ENCODE measurements at regions not wholly inside any gene's neighbourhood (a gene's known extent, or its start where the extent isn't known, plus 50 kb on each side); places are given as distances from the start of the nearest gene placed in this dataset.

DNA sequence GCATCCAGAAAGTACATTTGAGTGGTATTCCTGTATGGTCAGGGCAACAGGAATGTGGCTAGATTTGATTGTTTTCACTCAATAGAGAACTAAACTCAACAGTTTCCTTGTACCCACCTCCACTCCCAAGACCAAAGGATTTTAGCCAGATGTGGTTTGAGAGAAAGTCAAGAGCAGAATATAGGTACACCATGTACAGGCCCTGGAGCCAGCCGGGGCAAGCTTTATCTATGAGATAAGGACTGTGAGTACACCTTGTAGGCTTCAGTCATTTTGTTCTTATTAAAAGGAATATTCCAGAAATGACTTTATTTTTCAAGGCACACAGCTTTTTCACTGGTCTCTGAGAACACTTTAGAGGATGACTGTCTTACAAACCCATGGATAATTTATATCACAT, 192.4 kb upstream of the JUN start:
- no peak for ATAC-seq

DNA sequence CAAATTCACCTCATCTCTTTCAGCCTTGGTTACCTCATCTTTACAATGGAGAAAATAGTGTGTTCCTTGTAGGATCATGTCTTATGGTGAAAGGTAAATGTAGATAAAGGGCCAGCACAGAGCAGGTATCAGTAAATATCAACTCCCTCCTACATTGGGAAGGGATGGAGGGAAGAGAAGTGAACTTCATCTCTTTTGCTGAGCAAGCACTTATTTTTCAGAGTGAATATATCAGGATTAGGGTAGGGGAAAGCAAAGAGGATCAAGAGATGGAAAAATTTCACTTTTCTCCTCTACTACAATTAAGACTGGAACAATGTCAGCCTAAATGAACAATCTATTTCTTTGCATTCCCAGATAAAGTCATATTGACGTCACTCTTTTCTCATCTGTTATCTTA, 193.8 kb upstream of the JUN start:
- ATAC-seq: no peak

DNA sequence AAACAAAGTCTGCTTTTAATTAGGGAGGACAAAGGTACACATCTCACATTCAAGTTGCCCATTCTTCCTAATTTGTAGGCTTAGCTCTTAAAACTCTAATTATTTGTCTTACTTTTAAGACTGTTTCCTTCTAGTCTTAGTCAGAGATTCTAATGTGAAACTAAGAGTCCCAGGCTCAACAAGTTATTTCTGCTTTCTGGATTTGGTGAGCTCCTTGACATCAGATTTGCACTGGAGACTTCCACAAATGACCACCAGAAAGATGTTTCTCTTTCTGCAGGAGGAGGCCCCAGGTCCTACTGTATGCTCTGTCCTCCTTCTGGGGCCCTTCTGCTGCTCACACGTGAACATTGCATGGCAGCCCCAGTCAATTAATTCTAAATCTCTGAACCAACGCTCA, 194.2 kb upstream of the JUN start:
- no peak for ATAC-seq

DNA sequence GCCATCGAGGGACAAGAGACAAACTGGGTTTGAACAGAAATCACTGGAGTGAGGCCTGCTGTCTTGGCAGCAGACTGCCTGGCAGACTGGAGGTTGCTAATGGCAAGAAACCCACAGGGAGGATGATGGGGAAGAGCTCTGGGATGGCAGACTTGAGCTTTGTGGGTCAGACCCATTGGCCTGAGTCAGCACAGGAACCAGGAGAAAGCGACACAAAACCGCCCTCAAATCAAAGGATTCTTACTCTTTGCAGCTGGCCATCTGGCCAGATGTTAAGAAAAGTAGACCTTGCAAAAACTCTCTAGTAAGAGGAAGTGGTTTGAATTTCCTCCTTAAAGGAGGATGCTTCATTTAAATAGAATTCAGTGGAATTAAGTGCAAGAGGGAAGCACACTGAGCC, 195.2 kb upstream of the JUN start:
- ATAC-seq: no peak

DNA sequence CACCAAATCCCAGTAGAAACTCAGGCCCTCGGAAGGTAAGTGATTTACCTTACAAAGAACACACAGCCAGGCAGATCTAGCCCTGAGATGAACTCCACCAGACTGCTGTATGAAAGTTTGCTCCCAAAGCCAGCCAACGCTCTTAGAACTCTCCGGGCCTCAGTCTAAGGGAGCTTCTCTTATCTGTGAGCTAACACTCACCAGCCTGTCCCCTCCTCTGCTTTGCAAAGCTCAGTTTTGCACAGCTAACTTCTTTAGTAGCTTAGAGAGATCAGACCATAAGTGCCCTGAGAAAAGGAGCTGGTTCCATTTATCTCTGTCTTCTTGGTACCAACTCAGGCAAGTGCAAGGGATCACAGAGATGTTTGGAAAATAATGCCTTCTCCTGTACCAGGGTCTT, 195.8 kb upstream of the JUN start:
- no peak for ATAC-seq

DNA sequence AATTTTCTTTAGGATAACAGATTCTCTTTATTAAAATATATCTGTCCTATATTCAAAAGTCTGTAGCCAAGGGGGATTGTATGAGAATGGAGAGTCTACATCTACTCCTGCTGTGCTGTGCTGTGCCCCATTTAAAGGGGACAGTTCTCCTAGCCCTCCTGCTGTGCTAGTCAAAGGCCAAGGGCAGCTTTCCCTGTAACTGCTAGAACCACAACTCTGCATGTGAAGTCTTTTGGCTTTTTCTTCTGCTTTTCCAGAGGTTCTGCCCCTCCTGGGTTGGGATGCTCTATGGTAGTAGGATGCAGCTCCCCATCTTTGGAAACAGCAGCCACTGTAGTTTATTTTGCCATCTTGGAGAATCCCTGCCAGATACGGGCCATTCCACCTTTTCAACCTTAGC, 197.5 kb upstream of the JUN start:
- ATAC-seq: no peak

DNA sequence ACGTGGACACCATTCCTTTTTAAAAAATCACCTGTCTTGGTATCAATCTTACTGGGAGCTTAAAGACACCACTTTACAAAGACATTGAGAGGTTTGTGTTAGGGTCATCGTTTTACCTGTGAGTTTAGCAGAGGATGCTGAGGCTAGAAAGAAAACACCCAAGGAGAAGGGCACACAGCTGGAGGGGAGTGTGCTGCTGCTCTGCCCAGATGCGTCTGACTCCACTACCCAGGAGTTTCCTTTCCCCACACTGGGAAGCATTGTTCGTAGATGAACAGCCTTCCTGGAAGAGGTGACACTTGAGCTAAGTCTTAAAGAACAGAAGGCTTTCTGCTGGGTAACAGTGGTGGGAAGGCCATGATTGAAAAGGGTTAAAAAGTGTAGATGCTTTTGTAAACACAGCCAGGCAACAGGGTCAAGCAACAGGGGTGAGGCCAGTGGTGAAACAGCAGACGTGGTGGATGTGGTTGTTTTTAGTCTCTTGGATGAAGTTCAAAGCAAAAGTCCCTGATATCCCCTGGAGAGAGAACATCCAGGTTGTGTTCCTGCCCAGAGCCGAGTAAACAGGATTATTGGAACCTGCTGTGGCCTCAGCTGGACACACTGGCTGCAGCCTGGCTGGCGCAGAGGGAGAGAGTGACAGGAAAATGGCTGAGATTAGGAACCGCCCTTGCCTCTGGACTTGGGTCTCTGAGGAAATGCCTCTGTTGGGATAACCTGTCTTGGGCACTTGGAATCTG, 198.6 kb upstream of the JUN start:
- peak; percentile 42 for ATAC-seq

DNA sequence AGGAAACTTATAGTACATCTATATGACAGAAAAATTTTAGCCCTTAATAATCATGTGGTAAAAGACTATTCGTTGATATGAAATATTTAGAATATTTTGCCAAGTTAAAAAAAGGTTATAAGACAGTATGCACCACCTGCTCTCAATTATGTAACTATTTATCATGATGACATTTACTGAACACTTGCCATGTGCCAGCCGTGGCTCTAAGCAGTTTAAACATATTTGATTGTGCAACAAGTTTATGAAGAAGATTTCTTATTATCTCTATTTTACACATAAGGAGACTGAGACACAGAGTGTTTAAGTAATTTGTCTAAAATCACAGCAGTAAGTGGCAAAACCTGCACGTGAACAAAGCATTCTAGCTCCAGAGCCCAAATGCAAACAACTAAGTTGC, 199.3 kb upstream of the JUN start:
- ATAC-seq: no peak

DNA sequence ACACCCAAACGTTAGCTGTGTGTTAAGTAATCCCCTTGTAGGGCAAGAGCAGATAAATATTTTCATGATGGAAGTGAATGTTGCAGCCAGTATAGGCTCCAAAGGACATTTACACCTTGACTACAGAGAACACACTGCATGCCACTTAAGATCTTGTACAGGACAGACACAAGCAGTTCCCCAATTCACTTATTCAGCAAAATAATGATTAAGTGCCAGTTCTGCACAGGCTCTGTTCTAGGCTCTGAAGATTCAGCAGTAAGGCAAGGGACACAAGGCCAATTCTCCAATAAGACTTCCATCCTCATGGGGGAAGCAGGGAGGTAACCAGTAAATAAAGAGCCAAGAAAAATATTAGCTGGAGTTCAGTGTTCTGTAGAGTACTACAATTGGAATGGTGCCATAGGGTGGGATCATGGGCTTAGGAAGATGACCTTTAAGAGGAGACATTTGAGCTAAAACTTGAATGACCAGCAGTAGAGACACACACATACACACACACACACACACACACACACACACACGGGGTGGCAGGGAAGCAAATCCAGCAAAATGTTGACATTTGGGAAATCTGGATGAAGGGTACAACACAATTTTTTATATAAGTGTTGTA, 199.9 kb upstream of the JUN start:
- no peak for ATAC-seq

DNA sequence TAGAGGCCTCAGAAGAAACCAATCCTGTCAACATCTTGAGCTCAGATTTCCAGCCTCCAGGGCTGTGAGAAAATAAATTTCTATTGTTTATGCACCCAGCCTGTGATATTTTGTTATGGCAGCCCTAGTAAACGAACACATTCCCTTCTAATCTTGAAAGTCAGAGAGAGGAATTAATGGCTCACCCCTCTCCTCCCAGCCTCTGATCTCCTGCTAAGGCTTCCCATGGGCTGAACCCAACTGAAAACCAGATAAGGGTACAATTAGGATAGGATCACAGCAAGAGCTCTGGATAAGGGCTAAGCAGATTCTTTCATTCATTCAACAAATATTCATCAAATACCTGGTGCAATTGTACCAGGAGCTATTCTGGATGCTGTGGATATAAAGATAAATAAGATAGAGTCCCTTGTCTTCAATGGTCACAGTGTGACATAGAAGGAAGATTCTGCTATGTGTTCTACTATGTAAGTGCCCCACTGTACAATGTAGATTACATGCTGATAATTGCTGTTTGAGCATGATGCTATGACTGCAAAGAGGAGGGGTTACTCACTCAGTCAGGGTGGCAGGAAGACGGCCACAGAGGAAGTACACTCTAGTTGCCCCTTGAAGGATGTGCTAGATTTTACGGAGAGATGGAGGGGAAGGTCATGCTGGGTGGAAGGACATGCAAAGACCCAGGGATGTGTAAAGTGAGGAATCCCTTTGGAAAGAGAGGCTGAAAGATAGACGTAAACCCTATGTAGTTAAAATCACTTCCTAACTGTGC, 203.3 kb upstream of the JUN start:
- ATAC-seq: no peak

DNA sequence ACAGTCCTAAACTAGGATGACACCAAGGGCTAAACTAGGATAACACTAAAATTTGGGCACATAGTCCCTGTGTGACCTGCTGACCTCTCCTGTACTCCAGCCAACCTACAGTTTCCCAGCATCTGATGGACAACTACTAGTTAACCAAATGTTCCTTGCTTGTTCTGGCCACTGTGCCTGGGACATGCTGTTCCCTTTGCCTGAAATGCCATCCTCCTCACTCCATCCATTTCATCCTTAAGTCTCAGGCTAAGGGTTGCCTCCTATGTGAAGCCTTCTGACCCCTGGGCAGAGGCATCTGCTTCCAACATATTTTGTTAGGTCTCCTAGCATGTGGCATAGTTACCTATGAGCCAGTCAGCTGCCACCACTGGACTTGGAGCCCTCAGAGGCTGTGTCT, 204.9 kb upstream of the JUN start:
- no peak for ATAC-seq

DNA sequence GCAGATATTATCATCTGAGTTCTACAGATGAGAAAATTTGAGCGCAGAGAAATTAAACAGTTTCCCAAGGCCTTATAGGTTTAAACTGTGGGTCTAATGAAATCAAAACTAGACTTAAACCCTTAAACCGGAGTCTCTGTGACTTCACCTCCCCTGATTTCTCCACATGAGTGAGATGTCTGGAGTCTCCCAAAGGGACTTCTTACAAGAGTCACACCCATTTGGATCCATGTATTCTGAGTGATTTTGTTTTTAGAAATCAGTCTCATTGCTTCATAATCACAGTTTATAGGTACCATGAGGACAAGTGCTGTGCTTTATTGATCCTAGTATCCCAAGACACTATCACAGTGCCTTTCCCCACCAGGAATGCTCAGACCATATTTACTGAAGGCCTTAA, 206.0 kb upstream of the JUN start:
- no peak for ATAC-seq

DNA sequence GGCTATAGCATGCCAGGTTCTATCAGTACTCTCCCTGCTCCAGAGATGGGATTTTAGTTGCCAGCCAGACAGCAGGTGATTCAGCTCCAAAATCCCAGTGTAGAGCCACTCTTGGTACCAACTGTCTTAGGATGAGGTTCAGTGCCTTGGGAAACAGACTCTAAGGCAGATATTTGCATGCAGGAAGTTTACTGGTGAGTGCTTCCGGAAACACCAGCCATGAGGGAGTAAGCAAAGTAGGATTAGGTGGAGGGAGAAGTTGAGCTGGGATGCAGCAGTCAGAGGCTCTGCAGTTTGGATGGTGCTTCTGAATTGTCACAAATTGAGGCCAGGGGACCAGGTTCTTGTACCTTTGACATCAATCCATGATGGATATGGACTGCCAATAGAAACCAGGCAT, 207.5 kb upstream of the JUN start:
- ATAC-seq: no peak

DNA sequence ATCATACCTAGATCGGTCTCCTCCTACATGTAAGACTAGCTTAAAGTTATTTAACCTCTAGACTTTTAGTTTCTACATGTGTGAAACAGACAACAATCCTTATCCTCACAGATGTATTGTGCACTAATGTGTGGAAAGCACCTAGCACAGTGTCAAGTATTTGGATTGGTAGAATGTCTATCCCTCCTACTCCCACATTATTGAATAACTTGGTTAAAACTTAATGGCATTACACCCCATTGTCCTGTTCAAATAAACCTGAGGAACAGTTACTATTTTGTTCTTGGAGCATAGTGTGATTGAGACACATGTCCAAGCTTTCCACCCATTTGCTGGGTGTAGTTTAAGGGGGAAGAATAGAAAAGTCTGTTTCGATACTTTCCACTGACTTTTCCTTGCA, 208.8 kb upstream of the JUN start:
- ATAC-seq: no peak

DNA sequence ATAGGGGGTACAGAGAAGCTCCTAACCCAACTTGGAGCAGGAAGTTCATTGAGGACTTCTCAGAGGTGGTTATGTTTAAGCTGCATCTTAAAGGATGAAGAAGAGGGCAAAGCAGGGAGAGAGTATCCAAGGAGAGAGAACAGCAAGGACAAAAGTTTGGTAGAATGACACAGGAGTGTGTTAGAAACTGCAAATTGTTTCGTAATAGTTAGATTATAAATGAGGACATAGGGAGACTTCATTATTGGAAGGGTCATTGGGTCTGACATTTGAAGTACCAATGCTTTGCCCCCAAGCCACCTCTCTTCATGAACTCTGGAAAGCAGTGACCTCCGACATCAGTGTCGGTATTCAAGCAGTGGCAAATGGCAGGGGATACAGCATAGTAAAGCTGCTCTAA, 209.6 kb upstream of the JUN start:
- no peak for ATAC-seq

DNA sequence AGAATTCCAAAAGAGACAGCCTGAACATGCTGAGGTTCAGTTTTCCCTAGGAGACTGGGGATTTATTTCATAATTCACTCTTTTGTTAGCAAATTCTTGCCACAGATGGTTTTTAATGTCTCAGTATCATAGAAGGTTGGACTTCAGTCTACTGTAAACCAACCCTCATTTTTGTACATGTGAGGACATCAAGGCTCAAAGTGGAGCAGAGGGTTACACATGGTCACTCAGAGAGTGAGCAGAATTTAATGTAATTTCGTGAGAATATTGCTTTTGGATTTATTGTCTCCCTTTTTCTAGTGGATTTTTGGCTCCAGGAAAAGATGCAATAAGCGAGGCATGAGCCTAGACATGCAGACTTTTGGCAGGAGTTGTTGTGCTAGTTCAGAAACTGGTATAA, 210.8 kb upstream of the JUN start:
- no peak for ATAC-seq

DNA sequence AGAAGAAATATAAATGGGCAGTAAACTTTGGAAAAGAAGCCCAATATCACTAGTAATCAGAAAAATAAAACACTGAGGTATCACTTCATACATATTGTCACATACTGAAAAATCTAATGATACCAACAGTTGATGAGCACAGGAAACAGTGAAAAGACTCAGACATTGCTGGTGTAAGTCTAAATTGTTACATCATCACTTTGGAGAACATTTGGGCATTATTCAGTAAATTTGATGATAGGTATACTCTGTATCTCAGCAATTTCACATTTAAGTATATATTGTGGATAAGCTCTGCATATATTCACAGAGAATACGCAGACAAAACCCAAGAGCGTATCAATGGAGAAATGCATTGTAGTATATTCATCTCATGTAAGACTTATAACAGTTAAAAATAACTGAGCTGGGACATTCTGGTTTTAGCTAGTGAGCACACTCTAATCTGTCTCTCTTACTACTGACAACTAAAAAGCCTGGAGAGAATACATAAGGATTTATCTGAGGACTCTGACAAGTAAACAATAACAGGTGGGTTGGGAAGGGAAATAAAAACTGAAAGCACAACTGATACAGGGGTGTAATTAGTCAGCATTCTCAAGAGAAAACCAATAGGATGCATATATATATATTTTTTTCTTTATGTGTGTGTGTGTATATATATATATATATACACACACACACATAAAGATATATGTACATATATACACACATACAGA, 212.7 kb upstream of the JUN start:
- no peak for ATAC-seq

DNA sequence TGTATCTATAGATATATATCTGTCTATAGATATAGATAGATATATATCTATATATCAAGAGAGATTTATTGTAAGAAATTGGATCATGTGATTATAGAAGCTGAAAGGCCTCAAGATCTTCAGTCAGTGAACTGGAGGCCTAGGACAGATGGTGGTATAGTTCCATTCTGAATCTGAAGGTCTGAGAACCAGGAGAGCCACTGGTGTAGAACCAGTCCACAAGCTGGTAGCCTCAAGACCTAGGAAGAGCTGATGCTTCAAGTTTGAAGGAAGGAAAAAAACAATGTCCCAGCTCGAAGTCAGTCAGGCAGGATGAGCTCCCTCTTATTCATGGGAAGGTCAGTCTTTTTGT, 213.2 kb upstream of the JUN start:
- no peak for ATAC-seq

DNA sequence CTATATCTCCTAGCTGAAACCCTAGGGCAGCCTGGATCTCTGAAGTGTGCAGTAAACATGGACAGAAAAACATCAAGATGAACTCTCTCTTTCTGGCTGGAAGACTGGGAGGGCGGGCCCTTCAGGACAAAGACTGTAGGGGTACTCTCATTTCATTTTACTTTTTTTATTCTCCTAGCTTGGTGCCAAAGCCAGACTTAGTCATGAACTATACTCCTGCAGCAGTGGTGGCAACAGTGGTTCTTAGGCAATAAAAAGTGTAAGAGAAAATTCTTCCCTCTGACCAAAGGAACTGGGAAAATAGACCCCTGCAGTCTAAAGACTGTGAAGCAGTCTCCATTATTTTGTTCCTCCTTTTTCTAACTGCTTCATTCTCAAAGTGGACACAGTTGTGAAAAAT, 213.8 kb upstream of the JUN start:
- ATAC-seq: no peak

DNA sequence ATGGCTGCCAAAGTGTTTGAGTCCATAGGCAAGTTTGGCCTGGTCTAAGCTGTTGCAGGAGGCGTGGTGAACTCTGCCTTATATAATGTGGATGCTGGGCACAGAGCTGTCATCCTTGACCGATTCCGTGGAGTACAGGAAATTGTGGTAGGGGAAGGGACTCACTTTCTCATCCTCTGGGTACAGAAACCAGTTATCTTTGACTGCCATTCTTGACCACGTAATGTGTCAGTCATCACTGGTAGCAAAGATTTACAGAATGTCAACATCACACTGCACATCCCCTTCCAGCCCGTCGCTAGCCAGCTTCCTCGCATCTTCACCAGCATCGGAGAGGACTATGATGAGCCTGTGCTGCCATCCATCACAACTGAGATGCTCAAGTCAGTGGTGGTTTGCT, 215.8 kb upstream of the JUN start:
- no peak for ATAC-seq

DNA sequence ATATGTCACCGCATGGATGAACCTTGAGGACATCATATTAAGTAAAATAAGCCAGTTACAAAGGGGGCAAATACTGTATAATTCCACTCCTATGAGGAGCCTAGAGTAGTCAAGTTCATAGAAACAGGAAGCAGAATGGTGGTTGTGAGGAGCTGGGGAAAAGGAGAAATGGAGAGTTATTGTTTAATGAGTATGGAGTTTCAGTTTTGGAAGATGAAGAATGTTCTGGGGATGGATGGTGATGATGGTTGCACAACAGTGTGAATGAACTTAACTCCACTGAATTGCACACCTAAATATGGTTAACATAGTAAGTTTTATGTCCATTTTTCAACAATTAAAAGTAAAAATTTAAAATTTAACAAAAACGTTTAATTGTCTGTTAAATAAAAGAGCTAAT, 220.9 kb upstream of the JUN start:
- no peak for ATAC-seq

DNA sequence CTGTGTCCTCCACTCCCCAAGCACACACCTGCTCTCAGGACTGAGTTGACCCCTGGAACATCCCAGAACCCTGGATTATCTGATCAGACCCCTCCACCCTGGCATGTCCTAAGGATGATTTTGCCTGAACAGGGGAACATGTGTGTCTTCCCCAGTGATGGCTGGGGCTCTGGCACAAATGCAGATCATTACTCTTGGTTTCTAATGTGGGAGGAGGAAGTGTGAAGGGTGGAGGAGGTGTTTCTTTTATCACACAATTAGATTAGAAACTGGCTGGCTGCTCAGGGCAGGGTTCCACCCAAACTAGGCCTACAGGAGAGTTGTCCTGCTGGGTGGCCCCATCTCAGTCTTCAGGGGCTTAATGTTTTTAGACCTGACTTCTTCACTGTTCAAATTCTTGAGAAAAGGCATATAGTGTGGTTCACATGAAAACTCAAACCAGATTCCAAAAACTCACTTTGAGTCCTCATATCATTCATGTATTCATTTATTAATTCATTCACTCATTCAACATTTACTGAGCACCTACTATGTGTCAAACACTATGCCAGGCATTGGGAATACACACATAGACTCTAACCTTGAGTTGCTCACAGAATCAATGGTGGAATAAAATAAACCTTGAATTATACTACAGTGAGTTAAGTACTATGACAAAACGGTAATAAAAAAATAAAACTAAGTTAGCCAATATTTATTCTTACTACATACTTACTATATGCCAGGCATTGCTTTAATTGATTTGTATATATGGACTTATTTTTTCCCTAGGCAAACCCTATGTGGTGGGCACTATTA, 221.8 kb upstream of the JUN start:
- ATAC-seq: no peak

DNA sequence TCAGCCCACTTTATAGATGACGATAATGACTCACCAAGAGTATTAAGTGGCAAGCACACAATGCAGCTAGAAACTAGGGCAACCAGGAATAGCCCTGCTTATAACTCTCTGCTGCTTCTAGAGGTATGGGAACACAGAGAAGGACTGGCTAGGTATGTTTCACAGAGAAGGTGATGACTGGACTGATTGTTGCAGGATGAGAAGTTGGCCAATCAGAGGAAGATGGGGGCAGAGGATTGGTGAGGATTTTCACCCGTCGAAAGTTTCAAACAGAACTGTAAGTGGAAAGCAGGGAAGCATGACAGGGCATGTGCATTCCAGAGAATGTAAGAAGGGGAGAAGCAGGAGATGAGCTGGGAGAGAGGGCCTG, 222.4 kb upstream of the JUN start:
- no peak for ATAC-seq

Data from esophagus mucosa (tissue), 1 donor.